HG03520 (cell line): ENCODE measurements at regions not wholly inside any gene's neighbourhood (a gene's known extent, or its start where the extent isn't known, plus 50 kb on each side); places are given as distances from the start of the nearest gene placed in this dataset.

Experiments used
- ATAC-seq: cut with Tn5 transposase; IDR thresholded peaks from one replicate; pipeline ENCODE4 v1.9.1; 2021; ENCODE audit warnings: mild to moderate bottlenecking, moderate library complexity; ENCODE audit not compliant: unreplicated experiment

GRCh38 chr7:84256571-84256971, 62.0 kb upstream of the SEMA3A start:
- ATAC-seq: no peak

DNA sequence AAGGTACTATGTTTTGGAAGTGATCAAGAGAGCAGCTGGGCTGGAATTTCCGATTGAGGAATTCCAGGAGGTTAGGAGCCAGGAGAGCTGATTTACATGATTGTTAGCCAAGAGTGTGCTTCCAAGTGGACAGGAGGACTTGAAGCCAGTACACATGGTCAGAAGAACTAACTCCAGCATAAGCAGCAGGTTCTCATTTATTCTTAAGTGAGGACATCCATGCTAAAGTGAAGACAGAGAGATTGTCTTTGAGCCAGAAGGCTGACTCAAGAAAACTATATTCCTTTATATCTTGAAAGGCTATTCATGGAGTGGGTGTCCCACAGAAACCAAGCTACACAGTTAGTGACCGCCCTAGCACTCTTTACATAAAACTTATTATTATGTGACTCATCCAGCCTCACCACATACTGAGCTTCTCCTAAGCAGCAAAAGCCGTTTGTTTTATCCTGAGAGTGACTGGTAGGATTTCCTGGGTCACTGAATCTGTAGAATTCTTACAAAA, 56.7 kb upstream of the SEMA3A start:
- no peak for ATAC-seq

DNA sequence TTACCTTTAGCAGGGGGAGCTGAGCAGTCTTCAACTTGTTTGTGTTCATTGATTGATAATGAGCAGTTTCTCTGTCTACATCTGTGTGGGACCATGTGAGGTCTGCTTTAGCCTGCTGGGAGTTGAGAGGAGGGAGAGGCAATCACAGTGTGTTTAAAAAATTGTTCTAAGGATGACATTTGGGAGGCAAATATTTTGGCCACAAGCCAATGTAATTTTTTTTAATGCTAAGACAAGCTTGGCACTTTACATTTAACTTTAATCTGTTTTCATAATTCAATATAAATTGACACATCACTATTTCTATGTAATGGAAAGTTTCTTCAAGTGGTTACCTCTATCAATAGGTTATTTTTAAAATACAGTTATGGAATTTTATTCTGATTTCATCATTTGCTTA, 55.9 kb upstream of the SEMA3A start:
- ATAC-seq: no peak

DNA sequence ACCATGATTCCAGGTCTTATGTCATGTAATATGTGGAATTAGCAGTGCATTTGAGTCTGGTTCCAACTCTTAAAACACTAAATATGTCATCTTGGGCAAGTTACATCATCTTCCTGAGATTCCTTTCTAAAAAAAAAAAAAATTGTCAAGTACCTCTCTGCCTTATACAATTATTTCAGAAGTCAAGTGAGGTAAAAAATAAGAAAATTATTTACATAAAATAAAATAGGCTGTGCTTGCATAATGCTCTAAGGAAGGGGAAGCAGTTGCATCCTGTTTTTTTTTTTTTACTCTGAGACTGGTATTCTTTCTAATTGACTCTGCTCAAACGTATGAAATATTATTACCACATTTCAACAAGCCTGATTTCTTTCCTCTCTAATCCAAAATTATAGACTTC, 55.1 kb upstream of the SEMA3A start:
- ATAC-seq: no peak

- ATAC-seq: no peak
Measured at GRCh38 chr7:84248843-84249242, 54.3 kb upstream of the SEMA3A start.

GRCh38 chr7:84248267-84248666, 53.7 kb upstream of the SEMA3A start:
- no peak for ATAC-seq

GRCh38 chr7:84247591-84247990, 53.0 kb upstream of the SEMA3A start:
- no peak for ATAC-seq

DNA sequence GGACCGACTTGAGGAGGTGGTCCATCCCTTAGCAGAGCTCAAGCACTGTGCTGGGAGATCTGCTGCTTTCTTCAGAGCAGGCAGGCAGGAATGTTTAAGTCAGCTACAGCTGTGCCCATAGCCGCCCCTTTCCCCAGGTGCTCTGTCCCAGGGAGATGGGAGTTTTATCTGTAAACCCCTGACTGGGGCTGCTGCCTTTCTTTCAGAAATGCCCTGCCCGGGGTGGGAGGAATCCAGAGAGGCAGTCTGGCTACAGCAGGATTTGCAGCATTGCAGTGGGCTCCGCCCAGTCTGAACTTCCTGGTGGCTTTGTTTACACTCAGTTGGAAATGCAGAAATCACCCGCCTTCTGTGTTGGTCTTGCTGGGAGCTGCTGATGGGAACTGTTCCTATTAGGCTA, 51.2 kb upstream of the SEMA3A start:
- ATAC-seq: no peak
